Right lobe of liver (tissue), 6 donors: ENCODE measurements at regions not wholly inside any gene's neighbourhood (a gene's known extent, or its start where the extent isn't known, plus 50 kb on each side); places are given as distances from the start of the nearest gene placed in this dataset.

Source experiments
- ATAC-seq, 4 donors: fragments of 200-7000 bp; cut with Tn5 transposase; one replicate each; pipeline ENCODE4 v1.9.1; 2020; ENCODE audit warnings: mild to moderate bottlenecking in 4 of 4, moderate library complexity in 4 of 4
- DNase-seq, 3 donors: peaks; one replicate each; pipeline ENCODE4 v3.0.0-alpha.2; 2020
- H3K27ac ChIP-seq, 3 donors: fragments of 200-600 bp; one replicate each; pipeline ENCODE4 v1.8.0; 2022
- H3K27me3 ChIP-seq, 2 donors: fragments of 200-600 bp; one replicate each; pipeline ENCODE4 v1.8.0; 2022
- H3K36me3 ChIP-seq, 4 donors: fragments of 200-600 bp; sonication (generic) in 1 of 4; one replicate each; pipeline versions ENCODE4 v1.5.1 to v1.8.0; 2017 to 2022; ENCODE audit warnings: control low read depth in 1 of 4
- H3K4me1 ChIP-seq, 4 donors: fragments of 200-600 bp; sonication (generic) in 1 of 4; one replicate each; pipeline versions ENCODE4 v1.5.1 to v1.8.0; 2017 to 2022; ENCODE audit warnings: control low read depth in 1 of 4
- H3K4me3 ChIP-seq, 3 donors: fragments of 200-600 bp; one replicate each; pipeline ENCODE4 v1.8.0; 2022
- H3K9me3 ChIP-seq, 4 donors: fragments of 200-600 bp; sonication (generic) in 1 of 4; one replicate each; pipeline versions ENCODE4 v1.5.1 to v1.8.0; 2017 to 2022; ENCODE audit warnings: control low read depth in 1 of 4
- POLR2A ChIP-seq: fragments of 450-650 bp; IDR thresholded peaks from one replicate; pipeline ENCODE4 v1.6.1; 2017; ENCODE audit warnings: antibody characterized with exemption, mild to moderate bottlenecking
- WGBS: methylation state at CpG from one replicate; pipeline ENCODE4 v1.1.6; 2018; ENCODE audit warnings: low coverage, low lambda C conversion rate; ENCODE audit not compliant: insufficient coverage; ENCODE audit errors: missing lambda C conversion rate; 5-methylcytosine and 5-hydroxymethylcytosine counted together
- intact Hi-C, 2 donors: fragments of 100-400 bp; cut with DNase I; formaldehyde crosslinking; loops; one replicate each; pipeline versions ENCODE4 v1.11.2 to v1.14.1; 2022
- TF ChIP-seq, protein P1 (sequence below), 4 donors: fragments of 200-600 bp in 3 of 4; fragments of 450-650 bp in 1 of 4; IDR thresholded peaks; one replicate each; pipeline versions ENCODE4 v1.5.1 to v1.8.0; 2016 to 2022; ENCODE audit warnings: antibody characterized with exemption in 4 of 4, mild to moderate bottlenecking in 2 of 4
- donor health status: DM: no; HTN: yes; CAD: no.
- donor health status: DM: no; HTN: no; CAD: no.
- donor health status: DM: no; HTN: no; CAD: no.
- donor health status: DM: no; HTN: yes; CAD: no.
- donor health status: DM: no; HTN: yes; CAD: no.

DNA sequence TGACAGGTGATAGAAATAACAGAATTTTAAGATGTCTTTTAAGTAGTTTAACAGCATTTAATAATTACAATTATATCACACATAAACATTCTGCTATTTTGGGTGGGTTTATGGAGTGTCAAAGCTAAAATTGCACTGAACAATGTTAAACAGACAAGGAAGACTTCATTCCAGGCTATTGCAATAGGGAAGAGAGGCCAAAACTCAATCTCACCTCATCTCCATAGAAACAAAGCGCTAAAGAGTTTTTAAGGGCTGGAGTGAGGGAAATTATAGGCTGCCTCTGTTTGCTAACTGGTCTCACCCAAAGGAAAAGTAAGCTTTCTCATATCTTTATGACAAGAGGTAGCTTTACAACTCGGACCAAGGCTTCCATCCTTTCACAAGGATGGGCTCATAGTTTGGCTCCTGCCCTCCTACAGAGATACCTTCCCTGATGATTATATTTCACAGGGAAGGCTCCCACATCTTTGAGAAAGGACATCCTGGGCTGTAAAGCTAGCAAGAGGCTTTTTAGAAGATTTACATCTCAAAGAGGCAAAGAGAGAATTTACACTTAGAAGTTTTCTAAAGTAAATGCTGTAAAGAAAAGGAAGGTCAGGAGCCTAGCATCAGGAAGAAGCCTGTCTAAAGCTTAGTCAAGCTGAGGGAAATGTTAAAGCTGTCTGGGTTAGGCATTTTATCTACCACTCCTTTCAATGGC lies 350.2 kb upstream of the IMPG1 start:
- H3K4me3 ChIP-seq, result no peak overlapping the region
- 28% methylated on average over 2 of the region's 2 CpGs for WGBS
- no peak overlapping the region for H3K27ac ChIP-seq
- no peaks in the 10 kb centered on the region for H3K36me3 ChIP-seq
- H3K4me1 ChIP-seq, result no peaks in the 10 kb centered on the region
- H3K9me3 ChIP-seq, result no peaks in the 10 kb centered on the region
- TF ChIP-seq, protein P1, sequence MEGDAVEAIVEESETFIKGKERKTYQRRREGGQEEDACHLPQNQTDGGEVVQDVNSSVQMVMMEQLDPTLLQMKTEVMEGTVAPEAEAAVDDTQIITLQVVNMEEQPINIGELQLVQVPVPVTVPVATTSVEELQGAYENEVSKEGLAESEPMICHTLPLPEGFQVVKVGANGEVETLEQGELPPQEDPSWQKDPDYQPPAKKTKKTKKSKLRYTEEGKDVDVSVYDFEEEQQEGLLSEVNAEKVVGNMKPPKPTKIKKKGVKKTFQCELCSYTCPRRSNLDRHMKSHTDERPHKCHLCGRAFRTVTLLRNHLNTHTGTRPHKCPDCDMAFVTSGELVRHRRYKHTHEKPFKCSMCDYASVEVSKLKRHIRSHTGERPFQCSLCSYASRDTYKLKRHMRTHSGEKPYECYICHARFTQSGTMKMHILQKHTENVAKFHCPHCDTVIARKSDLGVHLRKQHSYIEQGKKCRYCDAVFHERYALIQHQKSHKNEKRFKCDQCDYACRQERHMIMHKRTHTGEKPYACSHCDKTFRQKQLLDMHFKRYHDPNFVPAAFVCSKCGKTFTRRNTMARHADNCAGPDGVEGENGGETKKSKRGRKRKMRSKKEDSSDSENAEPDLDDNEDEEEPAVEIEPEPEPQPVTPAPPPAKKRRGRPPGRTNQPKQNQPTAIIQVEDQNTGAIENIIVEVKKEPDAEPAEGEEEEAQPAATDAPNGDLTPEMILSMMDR (IDR thresholded peaks at IDR 0.05), result no peak
- TF ChIP-seq POLR2A, result no peak
- intact Hi-C loops, result no loop called here
- ATAC-seq (no peak), DNase-seq (no peak)
- no peaks in the 10 kb centered on the region for H3K27me3 ChIP-seq

DNA sequence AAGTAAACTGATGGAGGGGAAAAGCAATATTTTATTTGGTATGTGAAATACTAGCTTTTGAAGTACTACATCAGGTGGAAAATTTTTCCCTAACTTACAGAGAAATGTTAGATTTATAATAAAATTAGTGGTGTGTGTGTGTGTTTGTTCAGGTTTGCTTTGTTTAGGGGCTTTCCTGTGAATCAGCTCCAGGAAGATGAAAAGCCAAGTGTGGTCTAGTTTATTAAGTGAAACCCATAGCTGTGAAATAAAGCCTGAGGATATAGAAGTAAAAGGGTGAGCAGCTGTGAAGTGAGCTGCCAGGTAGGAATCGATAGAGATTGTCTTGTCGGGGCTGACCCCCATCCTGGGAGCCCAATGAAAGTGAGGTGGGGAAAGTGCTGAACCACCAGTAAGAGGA lies 347.6 kb upstream of the IMPG1 start:
- no peaks in the 10 kb centered on the region for H3K4me1 ChIP-seq
- no peak for DNase-seq
- intact Hi-C loops, result no loop called here
- no peaks in the 10 kb centered on the region for H3K36me3 ChIP-seq
- H3K9me3 ChIP-seq, result no peaks in the 10 kb centered on the region
- TF ChIP-seq POLR2A, result no peak
- TF ChIP-seq, protein P1 (IDR thresholded peaks at IDR 0.05), result no peak
- H3K27me3 ChIP-seq, result no peaks in the 10 kb centered on the region
- 67% methylated on average over 2 of the region's 2 CpGs for WGBS
- H3K4me3 ChIP-seq, result no peak overlapping the region
- H3K27ac ChIP-seq, result no peak overlapping the region
- ATAC-seq, result no peak

DNA sequence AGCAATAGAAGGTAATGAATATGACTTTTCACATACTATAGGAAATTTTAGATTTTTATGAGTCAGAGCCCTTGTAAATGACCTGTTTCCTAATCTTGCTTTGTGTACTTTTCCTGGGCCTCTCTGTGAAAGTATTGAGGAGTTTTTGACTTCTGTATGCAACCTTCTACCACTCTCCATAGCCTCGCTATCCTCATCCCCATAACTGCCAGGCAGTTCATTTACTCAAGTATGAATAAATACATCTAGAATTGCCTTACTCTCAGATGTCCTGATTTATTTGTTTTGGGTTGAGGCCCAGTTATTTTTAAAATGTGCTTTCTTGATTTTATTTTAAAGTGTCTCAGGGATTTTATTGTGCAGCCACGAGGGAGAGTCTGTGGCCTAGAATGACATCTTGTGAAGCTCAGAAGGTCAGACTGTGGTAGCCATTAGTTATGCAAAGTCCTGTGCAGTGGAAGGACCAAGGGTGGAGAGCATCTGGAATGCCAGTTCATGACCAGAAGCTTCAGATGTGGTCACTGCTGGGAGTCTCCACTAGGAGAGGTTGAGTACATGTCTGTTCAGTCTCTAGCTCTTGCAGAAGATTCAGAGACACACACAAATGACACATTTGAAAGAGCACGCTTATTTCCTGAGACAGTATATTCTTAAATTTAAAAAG lies 346.2 kb upstream of the IMPG1 start:
- no peak for DNase-seq
- ATAC-seq, result no peak
- H3K4me1 ChIP-seq, result no peaks in the 10 kb centered on the region
- H3K4me3 ChIP-seq, result no peak overlapping the region
- H3K36me3 ChIP-seq, result no peaks in the 10 kb centered on the region
- TF ChIP-seq POLR2A, result no peak
- TF ChIP-seq, protein P1 (IDR thresholded peaks at IDR 0.05), result no peak
- H3K9me3 ChIP-seq, result no peaks in the 10 kb centered on the region
- H3K27ac ChIP-seq, result no peak overlapping the region
- WGBS, result 54% methylated on average over 3 of the region's 3 CpGs
- intact Hi-C loops, result no loop called here
- no peaks in the 10 kb centered on the region for H3K27me3 ChIP-seq

DNA sequence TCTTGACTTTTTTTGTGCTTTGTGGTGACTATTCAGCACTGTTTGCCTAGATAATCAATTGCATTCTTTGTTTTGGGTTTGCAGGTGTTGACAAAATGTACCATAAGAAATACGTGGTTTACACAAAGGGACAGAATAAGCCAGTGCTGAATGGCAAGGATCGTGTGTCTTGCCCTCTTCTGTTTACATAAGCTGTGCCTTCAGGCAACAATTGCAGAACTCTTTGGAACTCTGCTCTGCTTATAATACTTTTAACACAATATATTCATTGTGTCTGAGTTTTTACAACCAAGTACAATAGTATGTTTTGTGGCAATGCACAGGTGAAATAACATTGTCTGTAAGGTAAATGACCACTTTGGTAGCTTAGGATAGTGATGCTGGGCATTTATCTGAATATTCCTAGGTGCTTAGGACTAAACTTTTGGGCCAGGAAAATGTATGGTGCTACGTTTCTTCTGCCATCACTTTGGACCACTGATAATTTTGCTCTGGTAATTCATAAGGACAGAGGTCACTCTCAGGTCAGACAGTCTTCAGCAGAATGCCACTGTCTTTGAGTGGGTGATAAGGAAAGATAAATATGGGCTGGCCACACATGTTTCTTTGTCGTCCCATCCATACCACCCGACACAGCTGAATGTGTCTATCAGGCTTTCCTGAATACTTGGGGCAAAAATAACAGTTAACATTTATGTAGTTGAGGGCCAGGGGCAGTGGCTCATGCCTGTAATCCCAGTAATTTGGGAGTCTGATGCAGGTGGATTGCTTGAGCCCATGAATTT lies 344.6 kb upstream of the IMPG1 start:
- H3K9me3 ChIP-seq, result no peaks in the 10 kb centered on the region
- no peak overlapping the region for H3K4me3 ChIP-seq
- DNase-seq (no peak), ATAC-seq (no peak)
- no peaks in the 10 kb centered on the region for H3K4me1 ChIP-seq
- H3K27ac ChIP-seq, result no peak overlapping the region
- H3K36me3 ChIP-seq, result no peaks in the 10 kb centered on the region
- 19% methylated on average over 5 of the region's 5 CpGs for WGBS
- intact Hi-C loops, result no loop called here
- H3K27me3 ChIP-seq, result no peaks in the 10 kb centered on the region
- no peak for TF ChIP-seq POLR2A
- TF ChIP-seq, protein P1 (IDR thresholded peaks at IDR 0.05), result no peak
